Brain microvascular endothelial cell (primary cell): ENCODE measurements at regions not wholly inside any gene's neighbourhood (a gene's known extent, or its start where the extent isn't known, plus 50 kb on each side); places are given as distances from the start of the nearest gene placed in this dataset.

ENCODE experiments used
- DNase-seq: peaks from one replicate; pipeline ENCODE4 v3.0.0-alpha.2; 2020
- H3K27ac ChIP-seq: fragments of 250-450 bp; sonication (Bioruptor Pico); 2 replicates; pipeline ENCODE4 v1.5.1; 2020; ENCODE audit warnings: mild to moderate bottlenecking, moderate library complexity
- H3K27me3 ChIP-seq: fragments of 250-450 bp; sonication (Bioruptor Pico); replicated peaks from 2 replicates; pipeline ENCODE4 v1.5.1; 2020; ENCODE audit warnings: mild to moderate bottlenecking
- H3K36me3 ChIP-seq: fragments of 250-450 bp; sonication (Bioruptor Pico); replicated peaks from 2 replicates; pipeline ENCODE4 v1.5.1; 2020; ENCODE audit warnings: mild to moderate bottlenecking
- H3K4me3 ChIP-seq: 2 replicates; pipeline ENCODE4 v1.5.1; 2011; ENCODE audit warnings: low read depth, mild to moderate bottlenecking, control low read depth, low read length, moderate library complexity
- in situ Hi-C: cut with HindIII; loops from 2 replicates; pipeline ENCODE4 v1.10.0; 2017; ENCODE audit warnings: low sequenced_read_pairs, low pct_ligation_motif_present
- TF ChIP-seq, protein P1 (sequence below): IDR thresholded peaks from 2 replicates; pipeline ENCODE4 v1.5.1; 2011; ENCODE audit warnings: low read depth, mild to moderate bottlenecking, moderate library complexity, low read length, control low read depth, inconsistent platforms; ENCODE audit errors: missing control alignments

DNA sequence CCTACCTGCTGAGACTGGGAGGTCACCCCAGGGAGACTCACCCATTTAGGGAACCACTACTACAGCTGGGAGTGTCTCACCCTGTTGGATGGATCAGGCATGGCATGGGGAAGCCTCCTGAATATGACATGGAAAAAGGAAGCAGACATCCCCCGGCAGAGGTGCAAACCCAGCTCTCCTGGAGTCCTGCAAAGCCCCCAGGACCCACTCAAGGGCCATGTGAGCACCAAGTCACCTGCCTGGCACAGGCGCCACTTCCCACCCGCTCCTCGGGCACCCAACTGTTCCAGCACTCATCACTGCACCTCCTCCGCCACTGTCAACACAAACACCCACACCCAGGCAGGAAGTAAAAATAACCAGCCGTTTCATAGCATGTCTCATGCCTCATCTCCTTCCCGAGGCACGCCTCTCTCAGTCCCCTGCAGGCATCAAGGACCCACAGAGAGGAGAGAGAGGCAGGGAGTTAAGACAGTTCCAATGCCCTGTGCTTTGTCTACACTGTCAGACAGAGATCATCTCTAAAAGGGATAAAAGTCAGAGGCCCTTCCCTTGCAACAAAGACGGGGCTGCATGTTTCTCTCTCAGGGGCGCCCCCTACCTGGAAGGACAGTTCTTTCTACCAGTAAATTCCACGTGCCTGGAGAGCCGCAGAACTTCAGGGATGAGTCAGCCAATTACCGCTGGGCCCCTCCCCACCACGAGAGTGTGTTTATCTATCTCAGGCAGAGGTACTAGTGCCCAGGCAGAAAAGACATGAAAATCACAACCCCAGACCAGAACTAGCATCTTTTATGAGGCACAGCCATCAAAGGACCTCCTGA is 150.1 kb upstream of the SOD1 start:
- TF ChIP-seq, protein P1, sequence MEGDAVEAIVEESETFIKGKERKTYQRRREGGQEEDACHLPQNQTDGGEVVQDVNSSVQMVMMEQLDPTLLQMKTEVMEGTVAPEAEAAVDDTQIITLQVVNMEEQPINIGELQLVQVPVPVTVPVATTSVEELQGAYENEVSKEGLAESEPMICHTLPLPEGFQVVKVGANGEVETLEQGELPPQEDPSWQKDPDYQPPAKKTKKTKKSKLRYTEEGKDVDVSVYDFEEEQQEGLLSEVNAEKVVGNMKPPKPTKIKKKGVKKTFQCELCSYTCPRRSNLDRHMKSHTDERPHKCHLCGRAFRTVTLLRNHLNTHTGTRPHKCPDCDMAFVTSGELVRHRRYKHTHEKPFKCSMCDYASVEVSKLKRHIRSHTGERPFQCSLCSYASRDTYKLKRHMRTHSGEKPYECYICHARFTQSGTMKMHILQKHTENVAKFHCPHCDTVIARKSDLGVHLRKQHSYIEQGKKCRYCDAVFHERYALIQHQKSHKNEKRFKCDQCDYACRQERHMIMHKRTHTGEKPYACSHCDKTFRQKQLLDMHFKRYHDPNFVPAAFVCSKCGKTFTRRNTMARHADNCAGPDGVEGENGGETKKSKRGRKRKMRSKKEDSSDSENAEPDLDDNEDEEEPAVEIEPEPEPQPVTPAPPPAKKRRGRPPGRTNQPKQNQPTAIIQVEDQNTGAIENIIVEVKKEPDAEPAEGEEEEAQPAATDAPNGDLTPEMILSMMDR, result peak; percentile 72
- peak; percentile 63 for DNase-seq
- no peaks in the 10 kb centered on the region for H3K36me3 ChIP-seq
- no peak overlapping the region for H3K4me3 ChIP-seq
- H3K27me3 ChIP-seq, result no peaks in the 10 kb centered on the region
- in situ Hi-C loops, result no loop called here
- H3K27ac ChIP-seq, result no peak overlapping the region

DNA sequence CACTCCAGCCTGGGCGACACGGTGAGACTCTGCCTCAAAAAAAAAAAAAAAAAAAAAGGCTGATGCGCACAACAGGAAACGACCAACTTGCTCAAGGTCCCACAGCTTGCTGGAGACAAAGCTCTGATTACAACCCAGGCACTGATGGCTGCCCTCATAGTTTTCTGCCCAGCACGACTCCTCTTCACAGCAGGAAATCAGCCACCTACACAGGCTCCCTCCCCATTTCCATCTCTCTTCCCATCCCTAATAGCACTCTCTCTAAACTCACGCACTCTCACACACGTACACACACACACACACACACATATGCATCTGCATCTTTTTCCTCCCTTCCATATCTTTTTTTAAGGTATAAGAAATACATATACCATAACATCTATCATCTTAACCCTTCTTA is 153.5 kb upstream of the SOD1 start:
- in situ Hi-C loops, result no loop called here
- Histone ChIP-seq H3K36me3 (no peaks in the 10 kb centered on the region), H3K27me3 (no peaks in the 10 kb centered on the region), H3K4me3 (no peak overlapping the region), H3K27ac (no peak overlapping the region)
- no peak for DNase-seq
- TF ChIP-seq, protein P1, result no peak

DNA sequence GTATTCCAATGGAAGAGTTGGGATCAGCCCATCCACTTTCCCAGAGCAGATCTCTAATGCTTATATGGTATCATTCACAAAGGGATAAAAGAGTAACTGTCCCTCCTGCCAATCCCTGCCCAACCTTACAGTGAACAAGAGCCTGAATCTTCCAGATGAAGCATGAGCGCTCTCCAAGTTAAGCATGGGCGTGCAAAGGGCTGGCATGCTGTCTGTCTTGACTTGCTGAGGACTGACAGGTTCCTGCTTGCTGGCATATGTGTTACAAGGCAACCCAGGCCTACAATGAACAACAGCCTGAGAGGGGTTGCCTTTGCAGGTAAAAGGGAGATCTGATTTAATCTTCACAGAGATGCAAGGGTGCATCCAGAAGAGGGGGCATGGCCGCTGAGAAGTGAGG is 155.6 kb upstream of the SOD1 start:
- Histone ChIP-seq H3K4me3 (no peak overlapping the region), H3K27ac (no peak overlapping the region), H3K36me3 (no peaks in the 10 kb centered on the region), H3K27me3 (no peaks in the 10 kb centered on the region)
- TF ChIP-seq, protein P1, result no peak
- no peak for DNase-seq
- in situ Hi-C loops, result no loop called here

DNA sequence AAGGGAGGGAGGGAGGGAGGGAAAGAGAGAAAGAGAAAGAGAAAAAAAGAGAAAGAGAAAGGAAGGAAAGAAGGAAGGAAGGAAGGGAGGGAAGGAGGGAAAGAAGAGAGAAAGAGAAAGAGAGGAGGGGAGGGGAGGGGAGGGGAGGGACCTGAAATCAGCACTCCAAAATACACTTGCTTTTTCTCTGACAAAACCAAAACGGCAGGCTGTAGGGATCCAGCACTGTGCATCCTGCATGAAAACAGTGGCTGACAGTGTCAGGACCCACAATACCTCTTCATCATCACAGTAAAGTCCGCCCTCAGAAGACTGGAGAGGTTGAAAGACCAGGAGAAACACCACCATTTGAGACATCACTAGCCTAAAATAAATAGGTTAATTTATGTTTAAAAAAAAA is 156.0 kb upstream of the SOD1 start:
- H3K4me3 ChIP-seq, result no peak overlapping the region
- no peaks in the 10 kb centered on the region for H3K27me3 ChIP-seq
- no peak for DNase-seq
- no peak overlapping the region for H3K27ac ChIP-seq
- in situ Hi-C loops, result no loop called here
- no peaks in the 10 kb centered on the region for H3K36me3 ChIP-seq
- TF ChIP-seq, protein P1, result no peak

DNA sequence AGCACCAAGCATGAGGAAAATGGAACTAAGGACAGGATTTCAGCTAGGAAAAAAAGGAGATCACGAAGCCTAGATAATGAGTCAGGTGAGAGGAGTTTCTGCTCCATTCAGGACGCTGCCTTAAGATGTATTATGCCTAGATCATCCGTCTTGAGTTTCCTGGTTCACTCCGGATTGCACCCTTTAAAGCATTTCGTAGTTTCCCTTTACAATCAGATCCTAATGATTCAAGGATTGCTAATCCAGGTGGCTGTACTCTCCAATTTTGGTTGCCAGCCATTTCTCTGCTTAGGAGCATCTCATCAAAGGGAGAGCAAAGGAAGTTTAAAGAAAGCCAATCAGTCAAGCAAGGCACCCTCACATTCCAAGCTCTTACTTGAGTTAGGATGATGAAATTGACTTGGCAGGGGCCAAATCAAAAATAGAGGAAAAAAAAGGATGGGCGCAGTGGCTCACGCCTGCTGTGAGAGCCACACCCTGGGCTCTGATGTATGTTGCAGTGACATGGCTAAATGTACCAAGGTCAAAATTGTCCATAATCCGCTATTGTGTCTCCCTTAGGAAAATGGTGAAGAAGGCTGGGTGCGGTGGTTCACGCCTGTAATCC is 156.9 kb upstream of the SOD1 start:
- Histone ChIP-seq H3K27me3 (no peaks in the 10 kb centered on the region), H3K27ac (no peak overlapping the region), H3K36me3 (no peaks in the 10 kb centered on the region), H3K4me3 (no peak overlapping the region)
- in situ Hi-C loops, result no loop called here
- TF ChIP-seq, protein P1, result no peak
- no peak for DNase-seq
